GM19035 (cell line): ENCODE measurements at regions not wholly inside any gene's neighbourhood (a gene's known extent, or its start where the extent isn't known, plus 50 kb on each side); places are given as distances from the start of the nearest gene placed in this dataset.
A peak's percentile ranks its signal among the peaks of the same experiment; 100 is the strongest.
"Not testable (repeated sequence)": the region's sequence is repeated elsewhere in the genome, so short reads cannot be mapped to it uniquely, and the experiment has no call there.

Experiments used
- ATAC-seq: cut with Tn5 transposase; IDR thresholded peaks from one replicate; pipeline ENCODE4 v1.9.1; 2021; ENCODE audit not compliant: unreplicated experiment

- no peak for ATAC-seq
Measured at GRCh38 chr21:24628536-24628935, 978.7 kb downstream of the MRPL39 start.

DNA sequence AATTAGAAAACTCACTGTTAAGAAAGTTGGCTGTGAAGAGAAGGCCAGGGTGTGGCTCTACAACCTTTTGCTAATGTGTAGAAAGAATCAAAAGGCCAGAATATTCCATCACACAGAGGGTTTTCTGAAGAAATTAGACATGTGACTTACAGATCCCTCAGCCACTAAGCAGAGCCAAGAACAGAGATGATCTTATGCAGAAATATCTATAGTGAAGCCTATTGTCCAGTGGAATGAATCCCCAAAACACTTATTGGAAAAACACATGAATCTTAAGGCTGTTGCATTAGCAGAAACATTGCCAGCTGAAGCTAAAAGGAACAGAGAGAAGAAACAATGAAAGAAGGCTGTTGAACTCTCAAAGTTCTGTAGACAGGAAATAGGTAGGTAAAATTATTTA lies 979.2 kb downstream of the MRPL39 start:
- no peak for ATAC-seq

DNA sequence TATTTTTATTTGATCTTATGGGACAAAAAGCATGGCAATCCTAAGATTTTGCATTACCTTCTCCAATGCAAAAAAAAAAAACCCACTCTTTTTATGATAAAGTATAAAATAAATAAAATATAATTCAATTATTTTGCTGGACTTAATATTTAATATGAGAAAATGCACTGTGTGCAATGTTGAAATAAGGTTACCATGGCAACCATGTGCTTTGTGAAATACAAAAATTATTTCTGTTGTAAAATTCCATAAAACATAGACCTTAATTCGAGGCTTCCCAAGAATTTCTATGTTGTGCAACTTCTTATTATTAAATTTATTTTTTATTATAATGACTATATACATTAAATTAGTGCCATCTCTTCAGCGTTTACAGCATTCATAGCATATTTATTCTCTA lies 989.5 kb downstream of the MRPL39 start:
- no peak for ATAC-seq

GRCh38 chr21:24594082-24594481 lies 1013.2 kb downstream of the MRPL39 start:
- ATAC-seq, result no peak

GRCh38 chr21:24590261-24590660 lies 1017.0 kb downstream of the MRPL39 start:
- ATAC-seq, result no peak

GRCh38 chr21:24583473-24583872 lies 1023.8 kb downstream of the MRPL39 start:
- no peak for ATAC-seq

DNA sequence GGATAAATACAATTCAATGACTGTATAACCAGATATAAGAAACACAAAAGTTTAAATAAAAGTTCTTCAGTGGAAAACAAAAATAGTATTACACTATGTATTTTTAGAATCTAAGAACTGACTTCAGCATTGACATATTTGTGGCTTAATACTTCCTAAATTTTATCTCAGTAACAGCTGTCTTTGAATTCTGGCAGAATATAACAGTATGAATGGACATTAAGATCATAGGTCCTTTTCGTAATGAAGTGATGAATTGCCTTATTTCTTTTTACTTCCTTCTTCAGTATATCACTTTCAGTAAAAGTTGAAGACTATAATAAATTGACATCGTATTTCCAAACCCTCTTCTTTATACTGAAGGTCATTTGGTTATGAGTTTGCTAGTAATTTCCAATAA lies 1030.0 kb downstream of the MRPL39 start:
- ATAC-seq, result no peak

DNA sequence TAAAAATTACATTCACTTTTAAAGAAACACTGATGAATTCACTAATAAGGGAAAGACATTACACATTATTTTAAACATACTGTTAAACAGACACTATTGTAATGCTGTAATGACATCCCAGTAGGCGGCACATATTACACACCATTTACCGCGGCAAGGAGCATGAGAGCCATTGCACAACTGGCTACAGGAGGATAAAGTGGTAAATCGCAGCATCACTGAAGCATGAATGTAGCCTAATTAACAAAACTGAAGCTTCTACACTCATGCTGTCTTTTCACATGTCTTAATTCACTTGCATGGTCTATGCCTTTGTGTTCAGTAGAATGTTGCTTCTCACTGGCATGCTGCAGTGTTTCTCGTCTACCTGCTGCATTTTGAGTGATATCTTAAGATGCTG lies 1046.0 kb downstream of the MRPL39 start:
- no peak for ATAC-seq

DNA sequence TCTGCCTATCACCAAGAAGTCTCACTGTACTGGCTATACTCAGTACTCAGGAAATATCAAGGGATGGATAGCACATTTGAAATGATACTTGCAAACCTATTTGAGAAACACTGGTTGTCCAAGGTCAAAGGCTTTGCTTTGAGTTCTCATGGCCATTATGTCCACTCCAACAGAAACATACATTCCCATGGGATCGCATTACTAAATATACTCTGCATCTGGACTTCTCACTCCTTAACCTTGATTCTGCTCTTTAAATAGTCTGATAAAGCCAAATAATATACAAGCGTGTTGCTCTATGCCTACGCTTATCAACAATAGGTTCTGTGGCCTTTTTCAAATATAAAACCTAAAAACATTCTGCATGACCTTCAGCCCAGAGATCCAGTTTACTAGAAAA lies 1054.8 kb downstream of the MRPL39 start:
- ATAC-seq, result no peak

DNA sequence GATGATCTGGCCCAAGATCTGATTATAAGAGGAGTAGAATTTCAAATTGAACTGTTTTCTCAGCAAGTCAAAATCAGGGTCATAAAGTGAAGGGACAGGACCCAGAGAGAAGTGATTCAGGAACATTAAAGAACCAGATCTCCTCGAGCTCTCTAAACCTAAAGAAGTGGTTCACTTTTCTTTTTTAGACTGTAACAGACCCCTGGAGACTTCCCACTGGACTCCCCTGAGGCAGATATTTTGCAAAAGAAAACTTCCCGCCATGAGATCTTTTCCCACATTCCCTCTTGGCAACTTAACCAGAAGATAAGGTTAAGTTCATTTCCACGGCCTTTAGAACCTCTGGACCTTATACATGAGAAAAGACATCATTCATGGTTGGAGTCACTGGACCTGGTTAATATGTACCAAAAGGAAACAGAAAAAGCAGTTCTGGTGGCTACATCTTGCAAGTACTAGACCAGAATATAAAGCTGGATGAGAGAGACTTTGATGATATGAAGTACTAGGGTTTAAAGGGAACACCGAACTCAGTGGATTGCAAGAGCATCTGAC lies 1061.4 kb downstream of the MRPL39 start:
- ATAC-seq, result no peak

DNA sequence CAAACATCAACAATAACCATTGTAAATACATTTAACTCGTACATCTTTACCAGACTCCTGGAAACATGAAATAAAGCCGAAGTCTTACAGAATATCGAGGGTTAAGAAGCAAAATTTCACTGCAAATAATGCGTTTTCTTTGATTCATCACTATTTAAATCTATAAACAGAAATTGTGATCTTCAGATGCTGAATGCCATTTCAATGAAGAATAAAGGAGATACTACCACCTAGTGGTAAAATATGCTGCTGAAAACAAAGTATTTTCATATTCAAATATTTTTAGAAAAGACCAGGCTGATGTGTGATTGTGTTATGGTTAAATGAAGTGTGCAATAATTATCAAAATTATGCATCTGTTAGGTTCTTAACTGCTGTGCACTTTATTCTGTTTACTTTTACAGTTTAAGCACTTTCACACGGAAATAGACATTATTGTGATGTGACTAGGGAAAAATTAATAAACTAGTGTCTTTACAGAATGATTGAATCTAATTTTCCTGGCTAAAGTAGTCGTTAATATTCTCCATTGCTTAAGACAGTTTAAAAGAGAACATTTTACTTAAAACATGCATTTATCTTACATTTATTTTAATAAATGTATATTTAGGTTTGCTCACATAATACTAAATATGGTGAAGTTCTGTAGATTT lies 1093.1 kb downstream of the MRPL39 start:
- no peak for ATAC-seq

GRCh38 chr21:24509131-24509530 lies 1098.2 kb downstream of the MRPL39 start:
- no peak for ATAC-seq

GRCh38 chr21:24486973-24487372 lies 1120.3 kb downstream of the MRPL39 start:
- ATAC-seq, result no peak

DNA sequence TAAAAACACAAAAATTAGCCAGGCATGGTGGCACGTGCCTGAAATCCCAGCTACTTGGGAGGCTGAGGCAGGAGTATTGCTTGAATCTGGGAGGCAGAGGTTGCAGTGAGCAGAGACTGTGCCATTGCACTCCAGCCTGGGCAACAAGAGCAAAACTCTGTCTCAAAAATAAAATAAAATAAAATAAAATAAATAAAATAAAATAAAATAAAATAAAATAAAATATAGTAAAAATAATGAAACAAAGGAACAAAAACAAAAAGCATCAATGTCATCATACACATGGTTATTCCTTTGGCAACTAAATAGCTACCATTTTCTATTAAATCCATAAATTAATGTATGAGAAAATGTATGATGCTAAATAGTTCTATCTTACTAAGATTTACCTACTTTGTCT lies 1123.9 kb downstream of the MRPL39 start:
- ATAC-seq, result not testable (repeated sequence)

DNA sequence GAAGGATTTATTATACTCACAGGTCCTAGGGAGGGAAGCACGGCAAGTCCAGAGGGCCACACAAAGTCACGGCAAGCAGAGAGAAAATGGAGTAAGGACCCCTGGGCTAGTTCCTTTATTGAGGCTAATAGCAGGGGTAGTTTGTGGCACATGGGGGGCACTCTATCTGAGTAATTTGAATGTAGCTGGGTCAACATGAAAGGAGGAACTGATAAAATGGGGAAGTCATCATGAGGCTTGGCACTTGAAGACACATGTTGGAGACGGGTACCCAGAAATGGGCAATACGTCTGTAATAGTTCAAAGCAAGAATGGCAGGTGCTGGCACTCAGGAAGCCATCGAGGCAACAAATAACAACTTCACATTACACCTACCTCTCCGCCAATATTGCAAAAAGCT lies 1136.4 kb downstream of the MRPL39 start:
- no peak for ATAC-seq

GRCh38 chr21:24456358-24456757 lies 1150.9 kb downstream of the MRPL39 start:
- no peak for ATAC-seq

GRCh38 chr21:24450119-24450518 lies 1157.2 kb downstream of the MRPL39 start:
- no peak for ATAC-seq

- ATAC-seq, result no peak
Measured at GRCh38 chr21:24445517-24445916, 1161.8 kb downstream of the MRPL39 start.

DNA sequence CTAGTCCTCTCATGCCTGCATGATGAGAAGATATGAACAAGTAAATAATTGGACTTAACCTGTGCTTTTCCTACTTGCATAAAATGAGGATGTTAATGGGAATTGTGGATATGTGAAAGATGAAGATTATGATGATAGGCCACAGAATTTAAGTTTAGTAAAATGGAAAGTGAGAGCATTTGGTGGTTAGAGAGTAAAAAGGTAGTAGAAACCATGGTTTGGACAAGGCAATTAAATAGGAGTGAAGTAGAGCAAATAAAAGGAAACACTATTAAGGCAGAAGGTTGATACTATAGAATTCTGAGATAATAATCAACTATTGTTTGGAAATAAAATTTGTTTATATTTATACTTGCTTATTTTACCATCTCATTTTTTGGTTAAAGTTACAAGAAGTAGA lies 1162.5 kb downstream of the MRPL39 start:
- no peak for ATAC-seq

- no peak for ATAC-seq
Measured at GRCh38 chr21:24436236-24436635, 1171.0 kb downstream of the MRPL39 start.

DNA sequence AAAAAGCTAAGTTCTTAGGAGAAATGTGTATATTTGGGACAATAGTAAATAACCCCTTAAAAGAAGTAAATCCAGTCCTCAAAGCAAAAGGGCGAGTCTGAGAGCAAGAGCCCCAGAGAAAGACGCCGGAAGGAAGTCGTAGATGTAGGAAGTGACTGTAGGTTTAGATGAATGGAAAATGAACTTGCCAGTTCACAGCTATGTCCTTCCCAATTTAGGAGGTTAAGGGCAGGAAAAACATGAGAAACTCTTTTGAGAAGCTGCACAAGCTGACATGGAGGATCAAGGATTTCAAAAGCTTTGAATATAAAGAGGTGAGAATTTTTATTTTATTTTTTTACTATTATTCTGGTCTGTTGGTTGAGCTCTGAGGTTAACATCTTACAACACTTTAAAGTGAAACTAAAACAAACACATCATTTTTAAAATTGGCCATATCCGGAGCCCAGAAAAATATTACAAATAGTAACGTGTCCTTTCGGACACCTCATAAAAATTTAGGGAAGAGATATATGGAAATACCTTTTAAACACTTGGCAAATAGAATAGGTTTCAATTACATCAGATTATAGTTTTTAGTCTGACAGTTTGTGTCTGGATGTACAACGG lies 1178.6 kb downstream of the MRPL39 start:
- peak; percentile 81 for ATAC-seq

- no peak for ATAC-seq
Measured at GRCh38 chr21:24424776-24425175, 1182.5 kb downstream of the MRPL39 start.

DNA sequence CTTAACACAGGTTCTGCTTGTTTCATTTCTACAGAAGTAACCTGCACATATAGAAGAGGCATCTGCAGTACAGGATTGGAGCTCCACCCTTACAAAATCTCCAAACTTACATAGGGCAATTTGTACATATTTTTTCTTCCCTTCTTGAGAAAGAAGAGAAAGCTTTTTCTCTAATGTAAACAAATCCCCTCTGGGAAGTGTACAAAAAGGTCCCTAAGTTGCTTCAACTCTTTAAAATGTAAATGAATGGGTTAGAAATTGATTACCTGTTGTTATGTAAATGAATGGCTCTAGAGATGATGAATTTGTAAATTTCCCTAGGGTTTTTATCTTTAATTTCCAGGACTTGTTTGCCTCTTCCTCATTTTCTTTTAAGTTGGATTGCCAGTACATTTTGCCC lies 1183.7 kb downstream of the MRPL39 start:
- no peak for ATAC-seq
